ENCODE measurements at regions not wholly inside any gene's neighbourhood (a gene's known extent, or its start where the extent isn't known, plus 50 kb on each side); places are given as distances from the start of the nearest gene placed in this dataset.
"Not testable (repeated sequence)": the region's sequence is repeated elsewhere in the genome, so short reads cannot be mapped to it uniquely, and the experiment has no call there.

GRCh38 chr10:31133792-31134310 lies 102.2 kb upstream of the ZNF438 start:
- peak overlapping the region; percentile 15 for H3K4me3 ChIP-seq (ENCODE audit: low read depth, low read length)
- in situ Hi-C loops (cut with HindIII; ENCODE audit: low sequenced_read_pairs) = no loop called here
- DNase-seq (ENCODE audit: low read depth, low spot score) = peak; percentile 84
- no peak for TF ChIP-seq CTCF (IDR thresholded peaks at IDR 0.05; ENCODE audit: low read depth, low read length)

- in situ Hi-C loops (cut with HindIII; ENCODE audit: low sequenced_read_pairs) = no loop called here
- peak; percentile 87 for DNase-seq (ENCODE audit: low read depth, low spot score)
- TF ChIP-seq CTCF (IDR thresholded peaks at IDR 0.05; ENCODE audit: low read depth, low read length) = no peak
- peak overlapping the region; percentile 4 for H3K4me3 ChIP-seq (ENCODE audit: low read depth, low read length)
Observed at GRCh38 chr10:31134311-31134952, 102.8 kb upstream of the ZNF438 start.

GRCh38 chr10:31135171-31135570 lies 103.5 kb upstream of the ZNF438 start:
- no peak for DNase-seq (ENCODE audit: low read depth, low spot score)
- H3K4me3 ChIP-seq (ENCODE audit: low read depth, low read length) = no peak overlapping the region
- in situ Hi-C loops (cut with HindIII; ENCODE audit: low sequenced_read_pairs) = no loop called here
- TF ChIP-seq CTCF (IDR thresholded peaks at IDR 0.05; ENCODE audit: low read depth, low read length) = no peak

GRCh38 chr10:31135791-31136190 lies 104.1 kb upstream of the ZNF438 start:
- DNase-seq (ENCODE audit: low read depth, low spot score); in situ Hi-C loops (cut with HindIII; ENCODE audit: low sequenced_read_pairs); H3K4me3 ChIP-seq (ENCODE audit: low read depth, low read length): not testable (repeated sequence)

GRCh38 chr10:31136386-31136785 lies 104.7 kb upstream of the ZNF438 start:
- H3K4me3 ChIP-seq (ENCODE audit: low read depth, low read length) = no peak overlapping the region
- no peak for TF ChIP-seq CTCF (IDR thresholded peaks at IDR 0.05; ENCODE audit: low read depth, low read length)
- in situ Hi-C loops (cut with HindIII; ENCODE audit: low sequenced_read_pairs) = no loop called here
- no peak for DNase-seq (ENCODE audit: low read depth, low spot score)

GRCh38 chr10:31136930-31137885 lies 105.5 kb upstream of the ZNF438 start:
- in situ Hi-C loops (cut with HindIII; ENCODE audit: low sequenced_read_pairs) = no loop called here
- peak; percentile 61 for DNase-seq (ENCODE audit: low read depth, low spot score)
- no peak overlapping the region for H3K4me3 ChIP-seq (ENCODE audit: low read depth, low read length)
- no peak for TF ChIP-seq CTCF (IDR thresholded peaks at IDR 0.05; ENCODE audit: low read depth, low read length)

All from astrocyte of the spinal cord (primary cell).